Ectodermal cell (in vitro differentiated cells): ENCODE measurements at regions not wholly inside any gene's neighbourhood (a gene's known extent, or its start where the extent isn't known, plus 50 kb on each side); places are given as distances from the start of the nearest gene placed in this dataset.

Experiments used
- H3K27ac ChIP-seq: 2 replicates; pipeline ENCODE4 v1.7.0; 2013; ENCODE audit warnings: mild to moderate bottlenecking, low read depth, low read length; ENCODE audit not compliant: insufficient read depth, poor library complexity, severe bottlenecking
- H3K27me3 ChIP-seq: 2 replicates; pipeline ENCODE4 v1.7.0; 2013; ENCODE audit warnings: mild to moderate bottlenecking, low read length; ENCODE audit not compliant: insufficient read depth, control insufficient read depth, poor library complexity, severe bottlenecking
- H3K36me3 ChIP-seq: one replicate; pipeline ENCODE4 v1.7.0; 2013; ENCODE audit warnings: low read length; ENCODE audit not compliant: control insufficient read depth, insufficient read depth
- H3K4me1 ChIP-seq: one replicate; pipeline ENCODE4 v1.7.0; 2013; ENCODE audit warnings: low read length; ENCODE audit not compliant: control insufficient read depth, insufficient read depth
- H3K4me3 ChIP-seq: 2 replicates; pipeline ENCODE4 v1.7.0; 2013; ENCODE audit warnings: low read depth, low read length, control low read depth; ENCODE audit not compliant: insufficient read depth
- H3K9me3 ChIP-seq: 2 replicates; pipeline ENCODE4 v1.7.0; 2013; ENCODE audit warnings: mild to moderate bottlenecking, low read length, moderate library complexity; ENCODE audit not compliant: control insufficient read depth
- WGBS, 2 experiments: methylation state at CpG; one replicate each; pipeline ENCODE4 v1.1.7; 2013; ENCODE audit warnings: missing lambda C conversion rate in 2 of 2; 5-methylcytosine and 5-hydroxymethylcytosine counted together

DNA sequence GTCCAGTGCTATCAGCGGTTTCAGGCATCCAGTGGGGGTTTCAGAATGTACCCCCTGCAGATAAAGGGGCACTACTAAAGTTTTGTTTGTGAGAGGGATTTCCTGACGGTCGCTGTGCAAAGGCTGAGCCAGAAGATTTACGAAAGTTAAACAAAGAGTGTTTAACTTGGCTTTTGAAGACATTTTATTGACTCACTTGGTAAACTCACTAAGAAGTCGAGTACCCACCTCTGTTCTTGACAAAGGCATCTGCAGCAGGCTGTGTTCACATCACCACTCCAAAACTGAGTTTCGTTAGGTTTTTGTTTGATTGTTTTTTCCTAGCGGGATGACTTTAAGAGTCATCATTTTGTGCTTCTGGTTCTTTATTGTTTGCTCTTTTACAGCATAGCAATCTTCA is 143.9 kb upstream of the TBL1X start:
- no peaks in the 10 kb centered on the region for H3K36me3 ChIP-seq
- H3K27ac ChIP-seq, result no peak overlapping the region
- no peaks in the 10 kb centered on the region for H3K9me3 ChIP-seq
- no peaks in the 10 kb centered on the region for H3K4me1 ChIP-seq
- no peaks in the 10 kb centered on the region for H3K27me3 ChIP-seq
- 46 to 51% methylated on average over 6 to 7 of the region's 7 CpGs for WGBS, 2 experiments
- H3K4me3 ChIP-seq, result no peak overlapping the region

DNA sequence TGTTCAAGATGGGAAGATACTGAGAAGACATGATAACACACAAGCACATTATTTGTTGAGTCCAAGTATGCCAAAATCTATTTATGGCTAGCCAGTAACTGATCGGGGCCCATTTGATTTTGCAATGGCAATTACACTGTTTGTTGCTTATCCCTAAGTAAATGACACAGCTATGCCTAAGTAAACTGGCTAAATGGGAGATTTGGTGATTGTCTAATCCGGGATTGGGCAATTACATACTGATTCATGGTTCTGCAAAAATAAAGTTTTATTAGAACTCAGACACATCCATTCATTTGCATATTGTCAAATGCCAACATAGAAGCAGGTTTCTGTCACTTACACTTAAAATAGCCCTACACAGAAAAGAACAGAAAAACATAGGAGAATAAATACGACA is 140.2 kb upstream of the TBL1X start:
- Histone ChIP-seq H3K36me3 (no peaks in the 10 kb centered on the region), H3K27me3 (no peaks in the 10 kb centered on the region), H3K4me1 (no peaks in the 10 kb centered on the region), H3K27ac (no peak overlapping the region), H3K9me3 (no peaks in the 10 kb centered on the region), H3K4me3 (no peak overlapping the region)
- 83 to 91% methylated on average over 1 to 3 of the region's 3 CpGs for WGBS, 2 experiments

DNA sequence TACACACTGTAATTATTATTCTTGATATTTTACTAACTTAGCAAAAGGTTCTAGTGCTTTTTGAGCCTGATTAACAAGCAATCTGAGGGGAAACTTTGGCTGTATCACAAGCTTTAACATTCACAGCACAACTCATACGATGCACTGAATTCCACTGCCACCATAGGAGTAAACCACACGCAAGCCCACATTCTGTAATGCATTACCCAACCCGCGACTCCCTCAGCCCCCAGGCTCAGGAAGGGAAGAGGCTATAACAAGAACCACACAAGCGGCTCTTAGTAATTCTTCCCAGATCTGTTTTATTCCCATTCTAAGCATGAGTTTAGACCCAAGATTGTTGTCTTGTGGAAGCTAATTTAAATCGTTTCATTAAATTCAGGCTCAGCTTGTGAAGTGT is 138.5 kb upstream of the TBL1X start:
- no peak overlapping the region for H3K27ac ChIP-seq
- H3K4me1 ChIP-seq, result no peaks in the 10 kb centered on the region
- no peaks in the 10 kb centered on the region for H3K27me3 ChIP-seq
- no peaks in the 10 kb centered on the region for H3K9me3 ChIP-seq
- H3K36me3 ChIP-seq, result no peaks in the 10 kb centered on the region
- 84 to 94% methylated on average over 2 to 6 of the region's 6 CpGs for WGBS, 2 experiments
- no peak overlapping the region for H3K4me3 ChIP-seq

DNA sequence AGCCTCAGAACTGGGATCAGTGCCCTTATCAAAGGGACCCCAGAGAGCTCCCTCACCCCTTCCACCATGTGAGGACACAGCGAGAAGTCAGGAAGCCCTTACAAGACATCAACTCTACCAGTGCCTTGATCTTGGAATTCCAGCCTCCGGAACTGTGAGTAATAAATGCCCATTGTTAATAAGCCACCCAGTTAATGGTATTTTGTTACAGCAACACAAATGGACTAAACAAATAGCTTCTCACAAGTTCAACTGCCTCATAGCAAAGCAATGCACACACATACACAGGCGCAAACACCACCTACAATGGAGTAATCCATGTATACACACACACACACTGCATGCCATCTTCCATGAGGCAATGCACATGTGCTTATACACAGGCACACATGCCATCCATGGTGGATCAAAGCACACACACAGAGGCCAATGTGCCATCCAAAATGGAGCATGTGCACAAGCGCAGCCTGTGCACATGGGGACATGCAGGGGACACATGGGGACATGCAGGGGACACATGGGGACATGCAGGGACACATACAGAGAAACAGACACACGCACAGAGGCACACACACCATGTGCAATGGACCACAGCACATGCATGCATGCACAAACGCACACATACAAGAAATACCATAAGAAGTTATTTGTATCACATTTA is 137.6 kb upstream of the TBL1X start:
- no peaks in the 10 kb centered on the region for H3K36me3 ChIP-seq
- no peaks in the 10 kb centered on the region for H3K4me1 ChIP-seq
- no peaks in the 10 kb centered on the region for H3K9me3 ChIP-seq
- no peaks in the 10 kb centered on the region for H3K27me3 ChIP-seq
- WGBS, 2 experiments, result 92 to 95% methylated on average over 6 of the region's 6 CpGs
- no peak overlapping the region for H3K27ac ChIP-seq
- H3K4me3 ChIP-seq, result no peak overlapping the region

DNA sequence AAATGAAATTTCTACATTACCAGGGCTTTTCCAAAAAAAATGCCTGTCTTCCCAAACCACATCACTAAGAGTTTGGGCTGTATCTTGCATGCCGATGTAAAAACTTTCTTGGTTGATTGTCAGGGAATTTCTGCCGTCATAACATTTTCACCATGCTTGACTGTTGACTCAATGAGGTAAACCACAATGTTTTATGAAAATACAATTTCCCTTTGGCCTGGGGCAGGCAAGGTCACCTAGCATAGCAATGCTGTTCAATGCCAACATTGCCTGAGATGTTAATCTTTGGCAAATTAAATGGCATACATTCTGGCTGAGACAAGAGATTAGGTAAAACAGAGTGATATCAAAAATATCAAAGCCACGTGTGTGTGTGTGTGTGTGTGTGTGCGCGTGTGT is 137.1 kb upstream of the TBL1X start:
- no peaks in the 10 kb centered on the region for H3K4me1 ChIP-seq

DNA sequence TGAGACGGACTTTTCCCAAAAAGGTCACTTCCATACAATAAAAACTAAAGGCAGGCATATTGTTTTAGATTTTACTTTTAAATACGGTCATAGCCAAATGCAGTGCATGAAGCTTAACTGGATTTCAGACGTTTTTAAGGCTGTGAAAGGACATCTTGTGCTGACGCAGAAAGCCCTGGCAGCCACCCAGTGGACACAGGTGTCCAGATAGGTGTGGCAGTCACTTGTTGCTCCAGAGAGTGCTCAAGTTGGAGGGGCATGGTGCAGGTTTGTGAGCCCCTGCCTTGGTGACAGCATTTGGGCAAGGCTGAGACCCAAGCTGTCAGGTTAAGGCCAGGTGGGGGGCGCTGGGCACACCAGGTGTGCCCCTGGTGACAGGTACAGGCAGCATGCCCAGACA is 135.8 kb upstream of the TBL1X start:
- WGBS, 2 experiments, result 96 to 97% methylated on average over 4 of the region's 5 CpGs
- Histone ChIP-seq H3K9me3 (no peaks in the 10 kb centered on the region), H3K36me3 (no peaks in the 10 kb centered on the region), H3K4me3 (no peak overlapping the region), H3K4me1 (no peaks in the 10 kb centered on the region), H3K27ac (no peak overlapping the region), H3K27me3 (no peaks in the 10 kb centered on the region)

More for the DNA sequence above, 137.1 kb upstream of the TBL1X start:
- WGBS, 2 experiments, result 94 to 96% methylated on average over 5 of the region's 5 CpGs
- no peaks in the 10 kb centered on the region for H3K9me3 ChIP-seq
- no peak overlapping the region for H3K27ac ChIP-seq
- no peaks in the 10 kb centered on the region for H3K27me3 ChIP-seq
- H3K36me3 ChIP-seq, result no peaks in the 10 kb centered on the region
- H3K4me3 ChIP-seq, result no peak overlapping the region

DNA sequence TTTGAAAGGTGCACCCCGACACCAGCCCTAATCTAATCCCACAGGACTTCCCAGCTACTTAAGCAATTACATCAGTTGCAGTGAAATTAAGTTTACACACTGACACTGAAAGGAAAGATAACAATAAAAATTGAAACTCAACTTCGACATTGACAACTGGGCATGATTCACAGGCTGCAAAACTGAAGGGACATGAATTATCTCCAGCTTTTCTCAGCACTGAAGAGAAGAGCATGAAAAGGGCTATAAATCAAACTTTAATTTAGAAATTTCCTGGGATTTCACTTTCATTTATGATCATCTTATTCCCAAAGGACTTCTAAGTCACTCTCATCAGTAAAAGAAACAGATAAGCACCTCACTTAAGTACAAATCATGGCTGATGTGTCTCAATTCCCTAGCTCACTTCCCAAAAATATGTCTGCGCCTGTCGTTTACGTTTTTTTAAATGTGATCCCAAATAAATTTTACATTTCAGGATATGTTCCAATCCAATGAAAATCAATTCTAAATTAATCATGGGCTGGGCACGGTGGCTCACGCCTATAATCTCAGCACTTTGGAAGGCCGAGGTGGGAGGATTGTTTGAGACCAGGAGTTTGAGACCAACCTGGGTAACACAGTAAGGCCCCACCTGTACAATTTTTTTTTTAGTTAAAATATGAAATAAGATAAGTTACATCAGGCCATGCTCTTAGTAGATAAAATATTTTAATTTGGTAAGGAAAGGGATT is 134.4 kb upstream of the TBL1X start:
- Histone ChIP-seq H3K27me3 (no peaks in the 10 kb centered on the region), H3K27ac (no peak overlapping the region), H3K36me3 (no peaks in the 10 kb centered on the region), H3K9me3 (no peaks in the 10 kb centered on the region), H3K4me3 (no peak overlapping the region), H3K4me1 (no peaks in the 10 kb centered on the region)
- 82 to 93% methylated on average over 5 to 8 of the region's 8 CpGs for WGBS, 2 experiments

DNA sequence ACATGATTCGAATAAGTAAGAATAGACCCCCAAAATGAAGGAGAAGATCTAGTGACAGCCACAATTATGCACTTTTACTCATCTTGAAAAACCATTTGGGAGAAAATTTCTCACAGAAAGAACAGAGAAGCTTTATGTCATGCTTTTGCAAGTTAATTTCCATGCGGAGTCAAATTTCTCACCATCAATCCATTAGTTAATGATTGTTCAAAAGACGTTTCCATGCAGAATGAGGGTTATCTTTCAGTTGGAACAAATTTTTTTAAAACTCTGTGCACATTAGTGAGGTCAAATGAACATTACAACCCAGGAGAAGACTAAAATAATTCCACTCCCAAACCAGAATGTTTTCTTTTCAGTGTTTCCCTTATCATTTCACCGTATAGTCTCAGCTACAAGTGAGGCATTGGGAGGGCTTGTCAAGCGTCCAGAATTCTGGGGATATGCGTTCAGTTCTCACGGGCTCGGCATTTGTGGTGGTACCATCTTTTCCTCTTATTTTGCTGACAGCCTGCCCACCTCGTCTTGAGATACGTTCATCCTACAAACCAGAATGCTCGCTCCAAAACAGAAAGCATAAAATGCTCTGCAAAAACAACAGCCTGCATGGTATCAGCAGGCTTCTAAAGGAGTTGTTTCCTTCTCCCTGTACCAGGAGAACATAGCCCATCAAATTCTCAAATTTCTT is 130.8 kb upstream of the TBL1X start:
- Histone ChIP-seq H3K4me3 (no peak overlapping the region), H3K4me1 (peaks cover 5% of the 10 kb centered on the region), H3K36me3 (no peaks in the 10 kb centered on the region), H3K9me3 (no peaks in the 10 kb centered on the region), H3K27me3 (no peaks in the 10 kb centered on the region), H3K27ac (no peak overlapping the region)
- WGBS, 2 experiments, result 94 to 96% methylated on average over 8 to 11 of the region's 11 CpGs

DNA sequence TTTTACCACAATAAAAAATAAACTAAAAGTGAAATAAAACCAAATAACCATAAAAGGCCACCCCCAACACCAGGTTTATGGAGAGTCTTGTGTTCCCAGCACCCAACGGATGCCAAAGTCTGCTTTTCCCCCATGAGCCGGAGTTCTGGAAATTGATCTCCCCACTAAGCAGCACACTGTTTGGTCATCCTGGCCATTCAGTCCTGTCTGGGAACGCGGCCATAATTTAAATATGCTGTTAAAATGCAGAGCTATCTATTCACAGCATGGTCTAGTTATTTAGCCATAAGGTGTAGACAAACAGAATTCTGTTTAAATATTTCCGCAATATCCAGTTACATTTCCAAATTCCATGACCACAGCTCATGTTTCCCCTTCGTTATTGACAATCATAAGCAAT is 129.6 kb upstream of the TBL1X start:
- no peak overlapping the region for H3K27ac ChIP-seq
- H3K9me3 ChIP-seq, result no peaks in the 10 kb centered on the region
- H3K27me3 ChIP-seq, result no peaks in the 10 kb centered on the region
- 63 to 76% methylated on average over 3 to 5 of the region's 6 CpGs for WGBS, 2 experiments
- no peak overlapping the region for H3K4me3 ChIP-seq
- no peaks in the 10 kb centered on the region for H3K36me3 ChIP-seq
- H3K4me1 ChIP-seq, result peaks cover 5% of the 10 kb centered on the region

DNA sequence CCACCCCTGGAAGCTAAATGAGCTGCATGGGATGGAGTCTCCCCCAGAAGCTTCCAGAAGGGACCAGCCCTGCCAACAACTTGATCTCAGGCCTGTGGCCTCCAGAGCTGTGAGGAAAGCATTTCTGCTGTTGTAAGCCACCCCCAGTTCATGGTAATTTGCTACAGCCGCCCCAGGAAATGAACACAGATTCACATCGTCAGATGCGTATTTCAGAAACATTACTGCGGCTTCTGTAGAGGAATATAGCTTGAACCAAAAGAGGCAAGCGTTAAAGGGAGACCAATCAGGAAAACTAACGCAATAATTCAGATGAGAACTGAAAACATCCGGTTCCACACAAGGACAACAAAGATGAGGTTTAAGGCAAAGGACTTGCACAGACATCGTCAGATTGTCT is 128.4 kb upstream of the TBL1X start:
- peaks cover 15% of the 10 kb centered on the region for H3K4me1 ChIP-seq
- WGBS, 2 experiments, result 94% methylated on average over 8 of the region's 8 CpGs
- H3K36me3 ChIP-seq, result no peaks in the 10 kb centered on the region
- H3K9me3 ChIP-seq, result no peaks in the 10 kb centered on the region
- no peak overlapping the region for H3K27ac ChIP-seq
- no peaks in the 10 kb centered on the region for H3K27me3 ChIP-seq
- no peak overlapping the region for H3K4me3 ChIP-seq
